Adipocyte (in vitro differentiated cells): ENCODE measurements at regions not wholly inside any gene's neighbourhood (a gene's known extent, or its start where the extent isn't known, plus 50 kb on each side); places are given as distances from the start of the nearest gene placed in this dataset.
"Not testable (repeated sequence)": the region's sequence is repeated elsewhere in the genome, so short reads cannot be mapped to it uniquely, and the experiment has no call there.

Source experiments
- DNase-seq: peaks from one replicate; pipeline ENCODE4 v3.0.0-alpha.2; 2015; ENCODE audit warnings: low read depth
- H3K27me3 ChIP-seq: replicated peaks from 2 replicates; pipeline ENCODE4 v1.7.0; 2013; ENCODE audit warnings: mild to moderate bottlenecking, low read length, moderate library complexity; ENCODE audit not compliant: control insufficient read depth, insufficient read depth
- H3K36me3 ChIP-seq: 2 replicates; pipeline ENCODE4 v1.7.0; 2013; ENCODE audit warnings: low read length, mild to moderate bottlenecking, moderate library complexity; ENCODE audit not compliant: control insufficient read depth, insufficient read depth, severe bottlenecking
- H3K4me1 ChIP-seq: 2 replicates; pipeline ENCODE4 v1.7.0; 2013; ENCODE audit warnings: mild to moderate bottlenecking, low read length, moderate library complexity; ENCODE audit not compliant: control insufficient read depth, insufficient read depth
- H3K4me3 ChIP-seq: 2 replicates; pipeline ENCODE4 v1.7.0; 2013; ENCODE audit warnings: mild to moderate bottlenecking, low read length, moderate library complexity
- H3K9ac ChIP-seq: 2 replicates; pipeline ENCODE4 v1.7.0; 2013; ENCODE audit warnings: mild to moderate bottlenecking, low read length, moderate library complexity
- H3K9me3 ChIP-seq: 2 replicates; pipeline ENCODE4 v1.7.0; 2013; ENCODE audit warnings: mild to moderate bottlenecking, low read length, moderate library complexity; ENCODE audit not compliant: control insufficient read depth

DNA sequence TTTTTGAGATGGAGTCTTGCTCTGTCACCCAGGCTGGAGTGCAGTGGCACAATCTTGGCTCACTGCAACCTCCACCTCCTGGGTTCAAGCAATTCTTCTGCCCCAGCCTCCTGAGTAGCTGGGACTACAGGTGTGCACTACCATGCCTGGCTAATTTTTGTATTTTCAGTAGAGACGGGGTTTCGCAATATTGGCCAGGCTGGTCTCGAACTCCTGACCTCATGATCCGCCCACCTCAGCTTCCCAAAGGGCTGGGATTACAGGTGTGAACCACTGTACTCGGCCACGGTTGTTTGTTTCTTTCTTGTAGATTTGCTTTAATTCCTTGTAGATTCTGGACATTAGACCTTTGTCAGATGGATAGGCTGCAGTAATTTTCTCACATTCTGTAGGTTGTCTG, 278.5 kb upstream of the FAT1 start:
- not testable (repeated sequence) for H3K27me3 ChIP-seq, H3K9me3 ChIP-seq, H3K9ac ChIP-seq, H3K4me3 ChIP-seq, DNase-seq, H3K36me3 ChIP-seq
- H3K4me1 ChIP-seq = peaks cover 12% of the 10 kb centered on the region

GRCh38 chr4:187004628-187005027, 281.0 kb upstream of the FAT1 start:
- Histone ChIP-seq H3K4me3 (no peak overlapping the region), H3K9me3 (no peaks in the 10 kb centered on the region), H3K9ac (no peak overlapping the region), H3K27me3 (no peaks in the 10 kb centered on the region), H3K4me1 (peaks cover 10% of the 10 kb centered on the region), H3K36me3 (no peaks in the 10 kb centered on the region)
- no peak for DNase-seq

DNA sequence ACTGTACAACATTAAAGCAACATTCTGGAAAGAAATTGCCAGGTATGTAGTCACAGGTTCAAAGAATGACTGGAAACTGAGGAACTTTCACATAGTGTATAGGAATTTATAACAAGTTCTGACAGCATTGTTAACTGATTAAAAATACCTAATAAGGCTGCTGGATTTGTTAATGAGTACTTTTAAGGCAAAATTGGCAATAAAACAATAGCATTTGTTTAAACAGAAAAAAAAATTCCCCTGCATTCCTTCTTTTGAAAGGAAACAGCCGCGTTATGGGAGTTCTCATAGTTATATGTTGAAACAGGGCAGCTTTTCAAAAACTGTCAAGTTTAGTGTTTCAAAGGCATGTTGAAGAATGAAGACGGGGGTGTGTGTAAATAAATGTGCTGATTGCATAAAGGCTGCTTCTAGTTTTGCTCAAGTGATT, 282.5 kb upstream of the FAT1 start:
- H3K36me3 ChIP-seq = no peaks in the 10 kb centered on the region

GRCh38 chr4:187010052-187010451, 286.4 kb upstream of the FAT1 start:
- Histone ChIP-seq H3K9me3 (no peaks in the 10 kb centered on the region), H3K36me3 (no peaks in the 10 kb centered on the region), H3K4me3 (no peak overlapping the region), H3K9ac (no peak overlapping the region), H3K4me1 (peaks cover 5% of the 10 kb centered on the region), H3K27me3 (no peaks in the 10 kb centered on the region)
- DNase-seq = peak; percentile 9

More for the DNA sequence above, 282.5 kb upstream of the FAT1 start:
- Histone ChIP-seq H3K9ac (no peak overlapping the region), H3K27me3 (no peaks in the 10 kb centered on the region), H3K9me3 (no peaks in the 10 kb centered on the region), H3K4me3 (no peak overlapping the region), H3K4me1 (peaks cover 5% of the 10 kb centered on the region)
- peak; percentile 86 for DNase-seq

DNA sequence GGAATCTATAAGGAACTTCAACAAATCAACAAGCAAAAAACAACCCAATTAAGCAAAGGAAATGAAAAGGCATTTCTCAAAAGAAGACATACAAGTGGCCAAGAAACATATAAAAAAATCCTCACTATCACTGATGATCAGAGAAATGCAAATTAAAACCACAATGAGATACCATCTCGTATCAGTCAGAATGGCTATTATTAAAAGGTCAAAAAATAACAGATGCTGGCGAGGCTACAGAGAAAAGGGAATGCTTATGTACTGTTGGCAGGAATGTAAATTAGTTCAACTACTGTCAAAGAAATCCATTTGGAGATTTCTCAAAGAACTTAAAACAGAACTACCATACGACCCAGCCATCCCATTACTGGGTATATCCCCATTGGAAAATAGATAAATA, 292.4 kb upstream of the FAT1 start:
- H3K36me3 ChIP-seq = no peaks in the 10 kb centered on the region
- no peaks in the 10 kb centered on the region for H3K9me3 ChIP-seq
- H3K27me3 ChIP-seq = no peaks in the 10 kb centered on the region
- no peaks in the 10 kb centered on the region for H3K4me1 ChIP-seq
- no peak overlapping the region for H3K9ac ChIP-seq
- no peak overlapping the region for H3K4me3 ChIP-seq
- no peak for DNase-seq

GRCh38 chr4:187017147-187017546, 293.5 kb upstream of the FAT1 start:
- DNase-seq = no peak
- H3K4me1 ChIP-seq = no peaks in the 10 kb centered on the region
- no peaks in the 10 kb centered on the region for H3K9me3 ChIP-seq
- no peaks in the 10 kb centered on the region for H3K27me3 ChIP-seq
- no peak overlapping the region for H3K4me3 ChIP-seq
- no peaks in the 10 kb centered on the region for H3K36me3 ChIP-seq
- no peak overlapping the region for H3K9ac ChIP-seq

GRCh38 chr4:187019896-187020295, 296.2 kb upstream of the FAT1 start:
- no peak for DNase-seq
- Histone ChIP-seq H3K4me1 (no peaks in the 10 kb centered on the region), H3K9ac (no peak overlapping the region), H3K27me3 (no peaks in the 10 kb centered on the region), H3K36me3 (no peaks in the 10 kb centered on the region), H3K4me3 (no peak overlapping the region), H3K9me3 (no peaks in the 10 kb centered on the region)

DNA sequence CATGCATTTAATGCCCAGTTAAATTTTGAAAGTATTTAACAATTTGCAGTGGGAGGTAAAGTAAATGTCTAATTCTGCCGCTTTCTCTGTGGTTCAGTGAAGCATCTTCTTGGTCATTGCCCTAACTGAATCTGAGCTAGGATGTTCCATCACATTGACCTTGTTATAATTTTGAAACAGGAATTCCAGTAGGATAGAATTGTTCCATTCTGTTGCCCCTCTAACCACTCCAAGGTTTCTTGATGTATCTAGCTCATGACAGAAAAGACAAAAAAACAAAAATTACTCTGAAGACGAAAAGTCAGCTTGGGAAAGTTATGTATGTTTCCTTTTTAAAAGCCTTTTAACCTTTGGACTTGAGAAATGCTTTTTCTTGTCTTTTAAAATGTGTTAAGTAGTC, 297.0 kb upstream of the FAT1 start:
- Histone ChIP-seq H3K27me3 (no peaks in the 10 kb centered on the region), H3K9ac (no peak overlapping the region), H3K9me3 (no peaks in the 10 kb centered on the region), H3K4me3 (no peak overlapping the region), H3K4me1 (no peaks in the 10 kb centered on the region), H3K36me3 (no peaks in the 10 kb centered on the region)
- DNase-seq = no peak

GRCh38 chr4:187021436-187022205, 298.0 kb upstream of the FAT1 start:
- H3K4me1 ChIP-seq = no peaks in the 10 kb centered on the region
- H3K9me3 ChIP-seq = no peaks in the 10 kb centered on the region
- no peak for DNase-seq
- no peaks in the 10 kb centered on the region for H3K27me3 ChIP-seq
- no peak overlapping the region for H3K9ac ChIP-seq
- H3K4me3 ChIP-seq = no peak overlapping the region
- no peaks in the 10 kb centered on the region for H3K36me3 ChIP-seq

DNA sequence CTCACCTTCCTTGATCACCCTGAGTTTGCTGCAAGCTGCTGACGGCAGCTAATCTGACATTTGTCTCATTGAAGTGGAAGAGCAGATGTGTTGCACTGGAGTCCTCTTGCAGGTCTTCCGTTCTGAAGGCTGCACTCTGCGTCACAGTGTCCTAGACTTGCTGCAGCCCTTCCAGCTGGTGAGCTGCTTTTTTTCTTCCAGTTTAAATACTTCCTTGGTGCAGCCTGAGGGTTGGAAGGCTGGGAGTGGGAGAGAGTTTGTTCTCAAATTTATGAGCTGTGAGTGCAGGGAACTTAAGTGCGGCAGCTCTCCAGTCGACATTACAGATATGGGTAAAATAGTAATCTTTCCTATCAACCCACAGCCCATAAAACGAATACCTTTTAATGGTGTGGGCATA, 303.6 kb upstream of the FAT1 start:
- Histone ChIP-seq H3K4me1 (peaks cover 16% of the 10 kb centered on the region), H3K9me3 (no peaks in the 10 kb centered on the region), H3K9ac (peak overlapping the region; percentile 78), H3K4me3 (peak overlapping the region; percentile 75), H3K27me3 (no peaks in the 10 kb centered on the region), H3K36me3 (no peaks in the 10 kb centered on the region)
- peak; percentile 3 for DNase-seq

DNA sequence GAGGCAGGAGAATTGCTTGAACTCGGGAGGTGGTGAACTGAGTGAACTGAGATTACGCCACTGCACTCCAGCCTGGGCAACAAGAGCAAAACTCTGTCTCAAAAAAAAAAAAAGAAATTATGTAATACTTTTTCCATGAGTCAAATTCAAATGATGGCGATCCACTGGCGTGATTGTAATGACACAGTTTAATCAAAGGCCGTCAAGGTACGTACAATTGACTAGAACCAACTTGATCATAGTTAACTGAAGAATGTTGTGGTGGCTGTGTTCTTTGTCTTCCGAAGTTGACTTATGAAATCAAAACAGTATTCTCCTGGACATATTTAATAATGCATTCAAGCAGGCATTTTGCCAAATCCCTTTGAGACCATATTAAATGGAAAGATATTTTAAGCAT, 318.6 kb upstream of the FAT1 start:
- H3K9me3 ChIP-seq = no peaks in the 10 kb centered on the region
- H3K9ac ChIP-seq = no peak overlapping the region
- H3K36me3 ChIP-seq = no peaks in the 10 kb centered on the region
- H3K4me3 ChIP-seq = no peak overlapping the region
- DNase-seq = no peak
- no peaks in the 10 kb centered on the region for H3K27me3 ChIP-seq
- H3K4me1 ChIP-seq = no peaks in the 10 kb centered on the region

GRCh38 chr4:187046471-187046870, 322.8 kb upstream of the FAT1 start:
- no peaks in the 10 kb centered on the region for H3K4me1 ChIP-seq
- H3K9me3 ChIP-seq = no peaks in the 10 kb centered on the region
- no peak overlapping the region for H3K4me3 ChIP-seq
- H3K27me3 ChIP-seq = no peaks in the 10 kb centered on the region
- H3K9ac ChIP-seq = no peak overlapping the region
- H3K36me3 ChIP-seq = no peaks in the 10 kb centered on the region
- DNase-seq = no peak
